Right atrium auricular region (tissue), 2 donors: ENCODE measurements at regions not wholly inside any gene's neighbourhood (a gene's known extent, or its start where the extent isn't known, plus 50 kb on each side); places are given as distances from the start of the nearest gene placed in this dataset.

ENCODE experiments used
- DNase-seq: peaks from one replicate; pipeline ENCODE4 v3.0.0-alpha.2; 2019; ENCODE audit warnings: low spot score
- H3K27ac ChIP-seq, 2 donors: fragments of 200-600 bp; sonication (generic); 1 replicate in 1 of 2; 2 replicates in 1 of 2; pipeline ENCODE4 v1.5.1; 2016 to 2019
- H3K27me3 ChIP-seq, 2 donors: fragments of 200-600 bp; sonication (generic); one replicate each; pipeline versions ENCODE4 v1.5.1 to v1.6.0; 2017 to 2019
- H3K36me3 ChIP-seq: fragments of 200-600 bp; sonication (generic); one replicate; pipeline ENCODE4 v1.5.1; 2016
- H3K4me1 ChIP-seq, 2 donors: fragments of 200-600 bp; sonication (generic); one replicate each; pipeline versions ENCODE4 v1.5.1 to v1.6.0; 2017 to 2019
- H3K4me3 ChIP-seq, 2 donors: fragments of 200-600 bp; sonication (generic); 1 replicate in 1 of 2; 2 replicates in 1 of 2; pipeline ENCODE4 v1.5.1; 2017 to 2019; ENCODE audit warnings: mild to moderate bottlenecking in 1 of 2, moderate library complexity in 1 of 2
- H3K9me3 ChIP-seq, 2 donors: fragments of 200-600 bp; sonication (generic); one replicate each; pipeline ENCODE4 v1.5.1; 2019
- TF ChIP-seq, protein P1 (sequence below), 2 donors: fragments of 200-600 bp; sonication (generic); IDR thresholded peaks; one replicate each; pipeline ENCODE4 v1.5.1; 2019; ENCODE audit warnings: antibody characterized with exemption in 2 of 2

DNA sequence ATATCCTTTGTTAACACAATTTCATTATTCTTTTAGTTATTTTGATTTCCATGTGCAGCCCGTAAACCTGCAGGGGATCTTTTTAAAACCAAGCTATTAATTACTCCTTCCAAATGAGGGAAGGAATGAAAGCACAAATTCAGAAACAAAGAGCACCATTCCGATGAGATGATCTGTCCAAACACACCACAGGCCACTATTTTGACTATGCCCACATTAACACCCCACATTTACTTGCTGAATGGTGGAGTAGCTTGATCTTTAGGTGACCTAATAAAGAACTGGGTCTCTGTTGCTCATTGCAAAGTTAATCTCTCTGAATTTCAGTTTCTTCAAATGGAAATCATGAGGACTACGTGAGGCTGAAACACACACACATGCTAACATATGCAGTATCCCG lies 218.0 kb downstream of the IRS1 start:
- peaks cover 0 to 10% of the 10 kb centered on the region in 2 donors for H3K4me1 ChIP-seq

DNA sequence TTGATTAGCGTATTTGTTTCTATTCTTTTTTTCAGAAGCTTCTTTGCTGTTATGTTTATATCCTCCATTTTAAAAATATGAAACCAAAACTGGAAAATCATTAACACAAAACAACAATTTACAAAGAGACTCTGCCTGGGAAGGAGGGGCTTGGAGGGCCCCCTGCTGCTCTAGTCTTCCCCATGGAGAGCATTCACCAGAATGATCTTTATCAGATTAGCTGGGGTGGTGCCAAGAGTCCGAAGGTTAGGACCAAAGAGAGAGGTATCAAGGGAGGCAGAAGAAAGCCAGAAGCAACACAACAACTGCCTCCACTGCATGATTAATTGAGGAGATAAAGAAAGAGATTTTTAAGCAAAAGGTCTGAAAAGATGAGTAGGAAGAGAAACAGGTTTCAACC lies 218.6 kb downstream of the IRS1 start:
- Histone ChIP-seq H3K9me3 (no peaks in the 10 kb centered on the region), H3K4me1 (peaks cover 0 to 10% of the 10 kb centered on the region in 2 donors), H3K4me3 (no peak overlapping the region), H3K27me3 (no peaks in the 10 kb centered on the region), H3K27ac (no peak overlapping the region), H3K36me3 (no peaks in the 10 kb centered on the region)
- DNase-seq, result no peak
- TF ChIP-seq, protein P1, sequence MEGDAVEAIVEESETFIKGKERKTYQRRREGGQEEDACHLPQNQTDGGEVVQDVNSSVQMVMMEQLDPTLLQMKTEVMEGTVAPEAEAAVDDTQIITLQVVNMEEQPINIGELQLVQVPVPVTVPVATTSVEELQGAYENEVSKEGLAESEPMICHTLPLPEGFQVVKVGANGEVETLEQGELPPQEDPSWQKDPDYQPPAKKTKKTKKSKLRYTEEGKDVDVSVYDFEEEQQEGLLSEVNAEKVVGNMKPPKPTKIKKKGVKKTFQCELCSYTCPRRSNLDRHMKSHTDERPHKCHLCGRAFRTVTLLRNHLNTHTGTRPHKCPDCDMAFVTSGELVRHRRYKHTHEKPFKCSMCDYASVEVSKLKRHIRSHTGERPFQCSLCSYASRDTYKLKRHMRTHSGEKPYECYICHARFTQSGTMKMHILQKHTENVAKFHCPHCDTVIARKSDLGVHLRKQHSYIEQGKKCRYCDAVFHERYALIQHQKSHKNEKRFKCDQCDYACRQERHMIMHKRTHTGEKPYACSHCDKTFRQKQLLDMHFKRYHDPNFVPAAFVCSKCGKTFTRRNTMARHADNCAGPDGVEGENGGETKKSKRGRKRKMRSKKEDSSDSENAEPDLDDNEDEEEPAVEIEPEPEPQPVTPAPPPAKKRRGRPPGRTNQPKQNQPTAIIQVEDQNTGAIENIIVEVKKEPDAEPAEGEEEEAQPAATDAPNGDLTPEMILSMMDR (IDR thresholded peaks at IDR 0.05), result no peak

More for the DNA sequence above, 218.0 kb downstream of the IRS1 start:
- no peaks in the 10 kb centered on the region for H3K36me3 ChIP-seq
- no peaks in the 10 kb centered on the region for H3K27me3 ChIP-seq
- H3K4me3 ChIP-seq, result no peak overlapping the region
- TF ChIP-seq, protein P1 (IDR thresholded peaks at IDR 0.05), result no peak
- no peaks in the 10 kb centered on the region for H3K9me3 ChIP-seq
- no peak overlapping the region for H3K27ac ChIP-seq
- DNase-seq, result no peak

DNA sequence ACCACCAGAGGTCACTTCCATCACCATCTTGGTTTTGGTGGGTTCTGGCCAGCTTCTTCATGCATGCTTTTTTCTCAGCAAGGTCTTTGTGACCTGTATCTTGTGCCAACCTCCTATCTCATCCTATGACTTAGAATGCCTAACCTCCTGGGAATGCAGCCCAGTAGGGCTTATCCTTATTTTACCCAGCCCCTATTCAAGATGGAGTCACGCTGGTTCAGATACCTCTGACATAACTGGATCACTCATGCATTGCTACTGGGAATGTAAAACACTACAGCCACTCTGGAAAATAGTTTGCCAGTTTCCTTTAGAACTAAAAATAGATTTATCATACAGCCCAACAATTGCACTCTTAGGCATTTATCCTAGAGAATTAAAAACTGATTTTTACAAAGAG lies 219.2 kb downstream of the IRS1 start:
- Histone ChIP-seq H3K36me3 (no peaks in the 10 kb centered on the region), H3K27me3 (no peaks in the 10 kb centered on the region), H3K27ac (no peak overlapping the region), H3K4me1 (peaks cover 0 to 10% of the 10 kb centered on the region in 2 donors), H3K9me3 (no peaks in the 10 kb centered on the region), H3K4me3 (no peak overlapping the region)
- TF ChIP-seq, protein P1 (IDR thresholded peaks at IDR 0.05), result no peak
- DNase-seq, result no peak

DNA sequence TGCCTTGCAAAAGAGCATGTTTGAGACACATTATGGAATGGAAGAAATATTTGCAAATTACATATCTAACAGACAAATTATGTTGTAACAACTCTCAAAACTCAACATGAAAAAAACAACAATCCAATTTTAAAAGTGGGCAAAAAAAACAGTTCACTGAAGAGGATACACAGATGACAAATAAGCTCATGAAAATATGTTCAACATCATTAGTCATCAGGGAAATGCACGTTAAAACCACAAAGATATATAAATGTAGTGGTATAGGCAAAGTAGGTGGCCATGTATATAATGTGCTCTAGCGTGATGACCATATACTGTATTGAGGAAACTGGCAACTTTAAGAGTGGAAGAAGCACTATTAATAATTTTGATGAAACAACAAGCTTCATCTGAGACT lies 220.1 kb downstream of the IRS1 start:
- Histone ChIP-seq H3K27me3 (no peaks in the 10 kb centered on the region), H3K4me3 (no peak overlapping the region), H3K27ac (no peak overlapping the region), H3K36me3 (no peaks in the 10 kb centered on the region), H3K9me3 (no peaks in the 10 kb centered on the region), H3K4me1 (peaks cover 0 to 10% of the 10 kb centered on the region in 2 donors)
- DNase-seq, result no peak
- TF ChIP-seq, protein P1 (IDR thresholded peaks at IDR 0.05), result no peak

GRCh38 chr2:226578879-226579278 lies 220.7 kb downstream of the IRS1 start:
- no peaks in the 10 kb centered on the region for H3K9me3 ChIP-seq

DNA sequence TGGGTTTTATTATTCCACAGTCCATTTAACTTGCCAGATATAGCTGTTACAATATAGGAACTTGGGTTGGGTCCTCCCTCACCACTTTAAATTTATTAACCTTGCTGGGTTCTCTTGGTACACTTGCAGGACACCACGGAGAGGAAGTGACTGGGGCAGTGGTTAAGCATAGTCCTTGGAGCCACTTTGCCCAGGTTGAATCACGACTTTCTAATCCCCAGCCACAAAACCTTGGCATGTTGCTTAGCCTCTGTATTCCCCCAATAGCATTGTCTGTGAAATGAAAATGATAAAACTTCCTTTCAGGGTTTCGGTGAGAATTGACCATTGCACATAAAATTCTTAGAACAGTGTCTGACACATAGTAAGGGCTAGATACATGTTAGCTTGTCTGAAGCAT lies 221.2 kb downstream of the IRS1 start:
- H3K27ac ChIP-seq, result no peak overlapping the region

More at GRCh38 chr2:226578879-226579278, 220.7 kb downstream of the IRS1 start:
- no peaks in the 10 kb centered on the region for H3K27me3 ChIP-seq
- H3K27ac ChIP-seq, result no peak overlapping the region
- no peak overlapping the region for H3K4me3 ChIP-seq
- DNase-seq, result no peak
- H3K4me1 ChIP-seq, result peaks cover 0 to 10% of the 10 kb centered on the region in 2 donors
- TF ChIP-seq, protein P1 (IDR thresholded peaks at IDR 0.05), result no peak
- no peaks in the 10 kb centered on the region for H3K36me3 ChIP-seq

More for the DNA sequence above, 221.2 kb downstream of the IRS1 start:
- no peak for DNase-seq
- H3K4me3 ChIP-seq, result no peak overlapping the region
- H3K9me3 ChIP-seq, result no peaks in the 10 kb centered on the region
- H3K27me3 ChIP-seq, result no peaks in the 10 kb centered on the region
- TF ChIP-seq, protein P1 (IDR thresholded peaks at IDR 0.05), result no peak
- peaks cover 0 to 10% of the 10 kb centered on the region in 2 donors for H3K4me1 ChIP-seq
- no peaks in the 10 kb centered on the region for H3K36me3 ChIP-seq
